GM12865 (cell line): ENCODE measurements at regions not wholly inside any gene's neighbourhood (a gene's known extent, or its start where the extent isn't known, plus 50 kb on each side); places are given as distances from the start of the nearest gene placed in this dataset.

Experiments used
- DNase-seq: peaks from one replicate; pipeline ENCODE4 v3.0.0; 2010; ENCODE audit warnings: low read depth
- H3K4me3 ChIP-seq: 2 replicates; pipeline ENCODE4 v1.5.1; 2011; ENCODE audit warnings: mild to moderate bottlenecking, low read depth, low read length, control low read depth
- TF ChIP-seq, protein P1 (sequence below): IDR thresholded peaks from 2 replicates; pipeline ENCODE4 v1.5.1; 2011; ENCODE audit warnings: low read length, control low read depth, low read depth, inconsistent platforms; ENCODE audit not compliant: insufficient read depth; ENCODE audit errors: missing control alignments

DNA sequence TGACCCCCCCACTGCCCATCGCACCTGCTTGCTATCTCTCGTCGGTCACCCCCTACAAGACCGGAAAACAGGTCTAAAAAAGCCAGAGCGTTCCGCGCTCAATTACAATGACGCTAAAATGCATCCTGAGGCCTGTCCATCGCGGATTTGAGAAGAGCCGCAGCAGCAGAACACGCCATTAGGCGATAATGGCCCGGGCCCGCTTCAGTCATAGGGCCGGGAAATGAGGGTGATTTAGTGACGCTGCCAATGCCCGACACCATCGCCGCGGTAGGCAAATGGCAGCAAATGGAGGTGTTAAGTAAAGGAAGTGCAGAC lies 64.1 kb upstream of the SSX2IP start:
- TF ChIP-seq, protein P1, sequence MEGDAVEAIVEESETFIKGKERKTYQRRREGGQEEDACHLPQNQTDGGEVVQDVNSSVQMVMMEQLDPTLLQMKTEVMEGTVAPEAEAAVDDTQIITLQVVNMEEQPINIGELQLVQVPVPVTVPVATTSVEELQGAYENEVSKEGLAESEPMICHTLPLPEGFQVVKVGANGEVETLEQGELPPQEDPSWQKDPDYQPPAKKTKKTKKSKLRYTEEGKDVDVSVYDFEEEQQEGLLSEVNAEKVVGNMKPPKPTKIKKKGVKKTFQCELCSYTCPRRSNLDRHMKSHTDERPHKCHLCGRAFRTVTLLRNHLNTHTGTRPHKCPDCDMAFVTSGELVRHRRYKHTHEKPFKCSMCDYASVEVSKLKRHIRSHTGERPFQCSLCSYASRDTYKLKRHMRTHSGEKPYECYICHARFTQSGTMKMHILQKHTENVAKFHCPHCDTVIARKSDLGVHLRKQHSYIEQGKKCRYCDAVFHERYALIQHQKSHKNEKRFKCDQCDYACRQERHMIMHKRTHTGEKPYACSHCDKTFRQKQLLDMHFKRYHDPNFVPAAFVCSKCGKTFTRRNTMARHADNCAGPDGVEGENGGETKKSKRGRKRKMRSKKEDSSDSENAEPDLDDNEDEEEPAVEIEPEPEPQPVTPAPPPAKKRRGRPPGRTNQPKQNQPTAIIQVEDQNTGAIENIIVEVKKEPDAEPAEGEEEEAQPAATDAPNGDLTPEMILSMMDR = no peak
- no peak for DNase-seq
- no peak overlapping the region for H3K4me3 ChIP-seq

DNA sequence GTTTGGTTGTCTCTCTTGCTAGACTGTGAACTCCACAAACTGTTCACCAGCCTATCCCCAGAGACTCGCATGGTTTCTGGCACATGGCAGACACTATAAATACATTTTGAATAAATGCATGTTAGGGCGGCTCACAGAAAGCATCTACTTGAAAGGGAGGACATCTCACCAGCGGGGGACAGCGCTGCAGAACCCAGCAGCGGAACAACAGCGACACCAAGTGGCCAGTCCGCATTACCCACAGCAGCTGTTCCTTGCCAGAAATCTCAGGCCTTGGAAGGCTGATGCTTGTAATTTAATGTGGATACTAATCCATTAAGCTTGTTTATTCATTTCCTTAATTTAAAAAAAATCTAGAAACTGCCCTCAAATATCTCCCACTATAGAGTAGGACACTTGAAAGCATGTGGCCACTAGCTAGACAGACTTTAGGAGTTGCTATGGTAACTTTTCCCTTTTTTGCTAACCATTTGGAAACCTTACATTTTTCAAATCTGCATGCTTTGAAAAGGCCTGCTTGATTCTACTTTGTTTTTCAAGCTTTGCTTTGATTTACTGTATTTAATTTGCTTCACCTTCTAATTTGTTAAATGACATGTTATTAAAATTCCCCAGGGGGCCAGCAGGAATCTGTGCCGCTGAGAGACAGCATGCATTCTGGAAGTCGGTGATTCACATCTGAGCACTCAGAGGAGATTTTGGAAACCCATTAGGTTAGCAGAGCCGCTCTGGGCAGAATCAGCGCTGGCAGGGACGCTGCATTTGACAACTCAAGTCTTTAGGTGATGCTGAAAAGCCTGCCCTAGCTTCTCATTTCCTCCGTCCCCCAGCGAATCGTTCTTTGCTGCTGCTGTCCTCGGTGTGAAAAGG lies 63.5 kb upstream of the SSX2IP start:
- peak; percentile 75 for DNase-seq
- no peak overlapping the region for H3K4me3 ChIP-seq
- TF ChIP-seq, protein P1 = peak; percentile 96

DNA sequence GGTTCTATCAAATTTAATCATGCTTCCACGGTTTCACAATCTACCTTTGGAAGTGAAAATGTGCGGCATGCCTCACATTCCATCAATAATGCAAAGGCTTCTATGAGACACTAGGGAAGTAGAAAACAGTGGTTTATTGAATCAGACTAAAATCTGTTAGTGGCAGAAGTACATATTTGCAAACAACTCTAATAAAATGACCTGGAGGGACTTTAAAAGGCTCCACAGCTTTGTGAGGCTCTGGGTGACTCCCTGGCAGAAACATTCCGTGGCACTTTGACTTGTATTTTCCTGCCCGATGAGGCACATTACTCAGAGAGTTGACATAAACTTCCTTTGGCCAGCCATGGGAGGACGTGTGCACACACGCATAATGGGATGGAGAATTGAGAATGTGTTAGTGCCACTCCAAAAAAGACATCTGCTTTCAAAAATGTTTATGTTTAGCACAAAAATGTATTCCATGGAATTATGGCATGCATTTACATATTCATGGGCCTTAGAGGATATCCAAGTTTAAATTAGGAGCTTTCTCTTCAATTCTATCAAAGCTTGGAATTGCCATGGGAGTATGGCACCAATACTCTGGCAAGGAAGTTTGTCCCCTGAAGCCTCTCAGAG lies 60.0 kb upstream of the SSX2IP start:
- no peak for DNase-seq
- TF ChIP-seq, protein P1 = no peak

DNA sequence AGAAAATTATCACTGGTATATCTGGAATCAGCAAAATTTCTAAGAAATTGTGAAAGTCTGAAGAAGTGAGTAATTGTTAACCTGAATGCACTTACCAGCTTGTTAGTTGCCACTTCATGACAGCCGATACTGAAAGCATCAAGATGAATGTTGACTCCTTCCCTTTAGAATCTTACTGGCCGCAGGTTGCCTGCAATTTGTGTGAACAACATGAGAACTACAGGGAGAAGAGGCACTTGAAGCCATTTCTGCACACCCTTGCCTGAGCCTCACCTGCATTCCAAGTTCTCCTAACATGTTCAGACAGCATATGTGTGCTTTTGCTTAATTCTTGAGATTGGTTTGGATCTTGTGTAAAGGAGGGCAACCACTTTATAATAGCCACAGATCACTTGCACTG lies 59.2 kb upstream of the SSX2IP start:
- no peak overlapping the region for H3K4me3 ChIP-seq
- DNase-seq = no peak
- TF ChIP-seq, protein P1 = no peak

More for the DNA sequence above, 60.0 kb upstream of the SSX2IP start:
- H3K4me3 ChIP-seq = no peak overlapping the region

DNA sequence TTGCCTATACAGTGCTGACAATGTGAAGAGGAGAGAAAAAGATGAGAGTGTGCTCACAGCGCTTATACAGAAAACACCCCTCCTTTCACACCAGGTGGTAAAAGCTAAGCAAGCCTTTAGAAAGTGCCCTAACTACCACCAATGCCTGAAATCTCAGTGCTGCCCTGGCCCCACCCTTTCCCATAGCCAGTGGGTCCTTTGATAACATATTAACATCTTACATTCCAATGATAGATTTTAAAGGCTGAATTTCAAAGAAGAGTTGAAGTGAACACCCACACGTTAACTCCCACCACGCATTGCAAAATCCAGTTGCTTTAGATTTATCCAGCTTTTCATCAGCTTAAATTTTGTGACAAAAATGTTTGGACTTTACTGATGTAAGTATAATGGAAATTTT lies 58.1 kb upstream of the SSX2IP start:
- DNase-seq = no peak
- H3K4me3 ChIP-seq = no peak overlapping the region
- TF ChIP-seq, protein P1 = no peak

DNA sequence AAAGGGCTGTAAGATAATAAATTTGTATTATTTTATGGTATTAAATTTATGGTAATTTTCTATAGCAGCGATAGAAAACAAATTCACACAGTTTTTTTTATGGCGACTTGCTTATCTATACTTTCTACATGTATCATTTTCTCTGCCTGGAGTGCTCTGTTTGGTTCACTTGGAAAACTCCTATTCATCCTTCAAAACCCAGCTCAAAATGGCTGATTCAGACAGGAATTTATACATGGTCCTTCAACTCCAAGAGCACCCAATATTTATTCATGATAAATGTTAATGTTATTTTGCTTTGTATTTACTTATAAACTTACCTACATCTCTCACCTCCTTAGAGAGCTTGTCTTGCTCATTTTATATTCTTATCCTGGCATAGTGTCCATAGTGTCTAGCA lies 55.6 kb upstream of the SSX2IP start:
- TF ChIP-seq, protein P1 = no peak
- no peak overlapping the region for H3K4me3 ChIP-seq
- no peak for DNase-seq
